CD14-positive monocyte (primary cell): ENCODE measurements at regions not wholly inside any gene's neighbourhood (a gene's known extent, or its start where the extent isn't known, plus 50 kb on each side); places are given as distances from the start of the nearest gene placed in this dataset.

Experiments used
- DNase-seq, 3 donors: peaks; one replicate each; pipeline ENCODE4 v3.0.0-alpha.2; 2011 to 2022
- H2AFZ ChIP-seq: 2 replicates; pipeline ENCODE4 v1.6.0; 2012; ENCODE audit warnings: mild to moderate bottlenecking, low read depth, low read length, inconsistent platforms; ENCODE audit not compliant: insufficient read depth, poor library complexity, severe bottlenecking
- H3K27ac ChIP-seq, 2 donors: 1 replicate in 1 of 2; 2 replicates in 1 of 2; pipeline ENCODE4 v1.5.1; 2012 to 2013; ENCODE audit warnings: low read length in 2 of 2, control low read depth in 1 of 2, inconsistent platforms in 1 of 2, low read depth in 1 of 2, mild to moderate bottlenecking in 1 of 2
- H3K27me3 ChIP-seq, 2 donors: one replicate each; pipeline versions ENCODE4 v1.6.0 to v1.6.1; 2011 to 2013; ENCODE audit warnings: low read length in 2 of 2; ENCODE audit not compliant: control insufficient read depth in 2 of 2, insufficient read depth in 2 of 2
- H3K36me3 ChIP-seq, 2 donors: replicated peaks in 1 of 2; 1 replicate in 1 of 2; 2 replicates in 1 of 2; pipeline versions ENCODE4 v1.5.1 to v1.6.1; 2012 to 2013; ENCODE audit warnings: low read length in 2 of 2, control low read depth in 1 of 2, inconsistent platforms in 1 of 2, mild to moderate bottlenecking in 1 of 2; ENCODE audit not compliant: insufficient read depth in 2 of 2, control insufficient read depth in 1 of 2
- H3K4me1 ChIP-seq, 2 donors: 1 replicate in 1 of 2; 2 replicates in 1 of 2; pipeline versions ENCODE4 v1.5.1 to v1.6.1; 2012 to 2013; ENCODE audit warnings: low read length in 2 of 2, control low read depth in 1 of 2, inconsistent platforms in 1 of 2, mild to moderate bottlenecking in 1 of 2, moderate library complexity in 1 of 2; ENCODE audit not compliant: insufficient read depth in 2 of 2, control insufficient read depth in 1 of 2
- H3K4me2 ChIP-seq: replicated peaks from 2 replicates; pipeline ENCODE3; 2012; ENCODE audit warnings: low read length, moderate library complexity, mild to moderate bottlenecking; ENCODE audit not compliant: poor library complexity, severe bottlenecking; ENCODE audit errors: extremely low read depth
- H3K4me3 ChIP-seq, 3 experiments: fragments of 200-600 bp in 1 of 3; sonication (generic) in 1 of 3; replicated peaks in 1 of 3; 1 replicate in 2 of 3; 2 replicates in 1 of 3; pipeline ENCODE4 v1.5.1; 2011 to 2013; ENCODE audit warnings: low read length in 3 of 3, mild to moderate bottlenecking in 3 of 3, control low read depth in 2 of 3, low read depth in 2 of 3, inconsistent platforms in 1 of 3, moderate library complexity in 1 of 3
- H3K79me2 ChIP-seq: 2 replicates; pipeline ENCODE4 v1.6.0; 2012; ENCODE audit warnings: mild to moderate bottlenecking, control low read depth, inconsistent platforms, low read length, moderate library complexity; ENCODE audit not compliant: insufficient read depth
- H3K9ac ChIP-seq: 2 replicates; pipeline ENCODE4 v1.6.0; 2017; ENCODE audit warnings: low read length, mild to moderate bottlenecking; ENCODE audit not compliant: insufficient read depth, poor library complexity, severe bottlenecking
- H3K9me3 ChIP-seq, 2 donors: replicated peaks in 1 of 2; 1 replicate in 1 of 2; 2 replicates in 1 of 2; pipeline versions ENCODE4 v1.5.1 to v1.6.1; 2012 to 2013; ENCODE audit warnings: low read length in 2 of 2, control low read depth in 1 of 2; ENCODE audit not compliant: control insufficient read depth in 1 of 2, insufficient read depth in 1 of 2
- H4K20me1 ChIP-seq: 2 replicates; pipeline ENCODE4 v1.6.0; 2012; ENCODE audit warnings: mild to moderate bottlenecking, low read length, control low read depth, moderate library complexity; ENCODE audit not compliant: insufficient read depth
- H3K27ac Mint-ChIP-seq, 7 donors: one replicate each; pipeline ENCODE4 v1.8.0; 2020; ENCODE audit warnings: mild to moderate bottlenecking in 7 of 7, mixed read lengths in 7 of 7, moderate library complexity in 6 of 7, inconsistent platforms in 2 of 7
- H3K27me3 Mint-ChIP-seq, 3 donors: one replicate each; pipeline ENCODE4 v1.8.0; 2021 to 2022; ENCODE audit warnings: low read depth in 3 of 3, mild to moderate bottlenecking in 3 of 3, mixed read lengths in 3 of 3, moderate library complexity in 3 of 3, inconsistent platforms in 1 of 3
- H3K36me3 Mint-ChIP-seq, 2 donors: one replicate each; pipeline ENCODE4 v1.8.0; 2020; ENCODE audit warnings: mixed read lengths in 2 of 2, inconsistent platforms in 1 of 2, mild to moderate bottlenecking in 1 of 2
- H3K4me1 Mint-ChIP-seq: one replicate; pipeline ENCODE4 v1.8.0; 2020; ENCODE audit warnings: mild to moderate bottlenecking, mixed read lengths
- H3K4me3 Mint-ChIP-seq, 2 donors: one replicate each; pipeline ENCODE4 v1.8.0; 2020; ENCODE audit warnings: mild to moderate bottlenecking in 2 of 2, mixed read lengths in 2 of 2, moderate library complexity in 1 of 2
- H3K9me3 Mint-ChIP-seq, 7 donors: one replicate each; pipeline ENCODE4 v1.8.0; 2020 to 2022; ENCODE audit warnings: mixed read lengths in 7 of 7, mild to moderate bottlenecking in 6 of 7, moderate library complexity in 6 of 7, inconsistent platforms in 2 of 7
- WGBS: methylation state at CpG from one replicate; pipeline ENCODE4 v1.1.5; 2013; ENCODE audit warnings: missing lambda C conversion rate; ENCODE audit not compliant: insufficient coverage; 5-methylcytosine and 5-hydroxymethylcytosine counted together
- intact Hi-C, 2 donors: fragments of 100-400 bp; cut with micrococcal nuclease; formaldehyde crosslinking; loops; one replicate each; pipeline versions ENCODE4 v1.15.0 to v1.15.1; 2023
- TF ChIP-seq, protein P1 (sequence below): fragments of 200-600 bp; IDR thresholded peaks from one replicate; pipeline ENCODE4 v1.8.0; 2022; ENCODE audit warnings: antibody characterized with exemption, mild to moderate bottlenecking

DNA sequence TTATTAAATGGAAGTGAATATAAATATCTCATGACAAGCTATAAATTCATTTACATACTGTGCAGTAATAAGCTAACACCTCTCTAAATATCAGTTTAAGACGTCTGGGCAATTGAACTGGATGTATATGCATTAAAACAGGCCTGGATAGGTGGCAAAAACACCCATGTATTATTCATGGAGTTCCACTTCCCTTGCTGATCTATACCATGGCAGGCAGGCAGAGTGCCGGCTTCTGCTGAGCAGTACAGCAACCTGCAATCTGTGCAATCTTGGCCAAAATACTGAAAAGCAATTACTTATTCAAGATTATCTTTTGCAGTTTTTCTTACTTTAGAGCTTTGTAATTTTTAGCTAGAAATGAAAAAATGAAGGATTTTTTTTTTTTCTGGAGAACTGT, 112.1 kb upstream of the PIEZO2 start:
- H3K4me1 ChIP-seq: peaks cover 5 to 6% of the 10 kb centered on the region in 2 donors
- TF ChIP-seq, protein P1, sequence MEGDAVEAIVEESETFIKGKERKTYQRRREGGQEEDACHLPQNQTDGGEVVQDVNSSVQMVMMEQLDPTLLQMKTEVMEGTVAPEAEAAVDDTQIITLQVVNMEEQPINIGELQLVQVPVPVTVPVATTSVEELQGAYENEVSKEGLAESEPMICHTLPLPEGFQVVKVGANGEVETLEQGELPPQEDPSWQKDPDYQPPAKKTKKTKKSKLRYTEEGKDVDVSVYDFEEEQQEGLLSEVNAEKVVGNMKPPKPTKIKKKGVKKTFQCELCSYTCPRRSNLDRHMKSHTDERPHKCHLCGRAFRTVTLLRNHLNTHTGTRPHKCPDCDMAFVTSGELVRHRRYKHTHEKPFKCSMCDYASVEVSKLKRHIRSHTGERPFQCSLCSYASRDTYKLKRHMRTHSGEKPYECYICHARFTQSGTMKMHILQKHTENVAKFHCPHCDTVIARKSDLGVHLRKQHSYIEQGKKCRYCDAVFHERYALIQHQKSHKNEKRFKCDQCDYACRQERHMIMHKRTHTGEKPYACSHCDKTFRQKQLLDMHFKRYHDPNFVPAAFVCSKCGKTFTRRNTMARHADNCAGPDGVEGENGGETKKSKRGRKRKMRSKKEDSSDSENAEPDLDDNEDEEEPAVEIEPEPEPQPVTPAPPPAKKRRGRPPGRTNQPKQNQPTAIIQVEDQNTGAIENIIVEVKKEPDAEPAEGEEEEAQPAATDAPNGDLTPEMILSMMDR: no peak
- H3K36me3 ChIP-seq: no peaks in the 10 kb centered on the region
- no peaks in the 10 kb centered on the region for H3K79me2 ChIP-seq
- WGBS: 100% methylated on average over 1 of the region's 2 CpGs
- peaks cover 0 to 5% (median 2%) of the 10 kb centered on the region in 3 donors for H3K27me3 Mint-ChIP-seq
- H3K36me3 Mint-ChIP-seq: no peaks in the 10 kb centered on the region
- H3K9me3 Mint-ChIP-seq: peaks cover 4 to 23% (median 14%) of the 10 kb centered on the region in 7 donors
- peaks cover 13% of the 10 kb centered on the region for H3K4me1 Mint-ChIP-seq
- H2AFZ ChIP-seq: no peak overlapping the region
- H3K4me3 ChIP-seq: no peak overlapping the region
- DNase-seq: no peak
- intact Hi-C loops: no loop called here
- no peak overlapping the region for H3K4me3 Mint-ChIP-seq
- no peak overlapping the region for H3K27ac ChIP-seq
- no peak overlapping the region for H3K4me2 ChIP-seq
- H3K9me3 ChIP-seq: peaks cover 12 to 21% of the 10 kb centered on the region in 2 donors
- no peaks in the 10 kb centered on the region for H4K20me1 ChIP-seq
- H3K27me3 ChIP-seq: no peaks in the 10 kb centered on the region
- H3K9ac ChIP-seq: no peak overlapping the region
- H3K27ac Mint-ChIP-seq: no peak overlapping the region

DNA sequence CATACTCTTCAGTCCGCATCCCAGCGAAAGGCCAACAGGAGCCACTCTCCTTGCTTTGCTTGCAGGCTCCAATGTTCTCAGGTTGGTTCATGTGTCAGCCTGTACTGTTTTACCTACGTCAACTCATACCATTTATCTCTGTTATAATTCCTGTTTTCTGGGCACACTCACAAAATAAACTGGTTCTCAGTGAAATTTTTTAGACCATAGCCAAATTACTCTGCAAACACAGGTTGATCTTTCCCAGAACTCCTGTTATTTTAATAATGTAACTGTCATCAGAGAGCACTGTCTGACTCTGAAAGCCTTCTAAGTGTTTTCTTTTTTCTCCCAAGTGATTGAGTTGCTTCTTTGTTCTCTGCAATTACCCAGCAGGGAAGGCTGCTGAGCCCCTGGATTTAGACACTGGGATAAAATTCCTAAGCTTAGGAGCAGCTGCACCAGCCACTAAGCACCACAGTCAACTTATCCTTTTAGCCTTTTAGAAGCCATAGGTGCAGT, 111.6 kb upstream of the PIEZO2 start:
- DNase-seq: no peak
- H3K9me3 Mint-ChIP-seq: peaks cover 4 to 21% (median 14%) of the 10 kb centered on the region in 7 donors
- Histone ChIP-seq H4K20me1 (no peaks in the 10 kb centered on the region), H3K79me2 (no peaks in the 10 kb centered on the region), H3K4me3 (no peak overlapping the region), H3K9me3 (peaks cover 12 to 21% of the 10 kb centered on the region in 2 donors), H2AFZ (no peak overlapping the region), H3K36me3 (no peaks in the 10 kb centered on the region), H3K9ac (no peak overlapping the region), H3K27ac (no peak overlapping the region), H3K4me2 (no peak overlapping the region), H3K4me1 (peaks cover 5 to 6% of the 10 kb centered on the region in 2 donors), H3K27me3 (no peaks in the 10 kb centered on the region)
- peaks cover 13% of the 10 kb centered on the region for H3K4me1 Mint-ChIP-seq
- TF ChIP-seq, protein P1: no peak
- intact Hi-C loops: no loop called here
- H3K27ac Mint-ChIP-seq: no peak overlapping the region
- WGBS: 86% methylated on average over 2 of the region's 3 CpGs
- H3K27me3 Mint-ChIP-seq: peaks cover 0 to 5% (median 2%) of the 10 kb centered on the region in 3 donors
- H3K36me3 Mint-ChIP-seq: no peaks in the 10 kb centered on the region
- H3K4me3 Mint-ChIP-seq: no peak overlapping the region
